IPS-20b (cell line): ENCODE measurements at regions not wholly inside any gene's neighbourhood (a gene's known extent, or its start where the extent isn't known, plus 50 kb on each side); places are given as distances from the start of the nearest gene placed in this dataset.

ENCODE experiments used
- H3K27ac ChIP-seq: one replicate; pipeline ENCODE4 v1.5.1; 2013; ENCODE audit warnings: low read length
- H3K27me3 ChIP-seq: 2 replicates; pipeline ENCODE4 v1.6.1; 2013; ENCODE audit warnings: mild to moderate bottlenecking, low read length, inconsistent platforms; ENCODE audit not compliant: insufficient read depth
- H3K36me3 ChIP-seq: 2 replicates; pipeline ENCODE4 v1.6.1; 2013; ENCODE audit warnings: low read depth, mild to moderate bottlenecking, inconsistent platforms, low read length, moderate library complexity; ENCODE audit not compliant: insufficient read depth
- H3K4me1 ChIP-seq: 2 replicates; pipeline ENCODE4 v1.6.1; 2013; ENCODE audit warnings: mild to moderate bottlenecking, control low read depth, inconsistent platforms, low read length, moderate library complexity; ENCODE audit not compliant: insufficient read depth
- H3K4me3 ChIP-seq: 2 replicates; pipeline ENCODE4 v1.5.1; 2013; ENCODE audit warnings: mild to moderate bottlenecking, low read length, inconsistent platforms
- H3K9ac ChIP-seq: 2 replicates; pipeline ENCODE4 v1.6.1; 2013; ENCODE audit warnings: low read depth, mild to moderate bottlenecking, inconsistent platforms, low read length, moderate library complexity
- H3K9me3 ChIP-seq: 2 replicates; pipeline ENCODE4 v1.6.1; 2013; ENCODE audit warnings: mild to moderate bottlenecking, low read depth, low read length, inconsistent platforms; ENCODE audit not compliant: insufficient read depth

DNA sequence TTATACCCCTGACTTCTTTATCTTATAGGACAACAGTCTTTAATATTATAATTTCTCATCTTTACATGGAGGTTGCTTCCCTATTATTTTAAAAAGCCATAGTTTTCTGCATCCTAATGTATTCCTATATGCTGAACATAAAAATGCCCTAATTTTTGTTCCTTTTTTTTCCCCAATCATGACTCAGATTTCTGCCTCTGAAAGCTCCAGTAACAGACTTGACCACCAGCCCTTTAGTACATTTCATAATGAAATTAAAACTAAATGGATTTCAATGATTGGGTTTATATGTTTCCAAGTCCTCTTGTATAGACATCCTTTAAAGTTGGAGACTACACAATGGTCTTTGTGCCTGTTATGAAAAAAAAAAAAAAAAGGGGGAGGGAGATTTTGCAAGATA lies 712.5 kb downstream of the DIAPH3 start:
- Histone ChIP-seq H3K27me3 (peaks cover 9% of the 10 kb centered on the region; the same call in 1 of the 2 replicates), H3K4me3 (no peak overlapping the region), H3K9me3 (no peaks in the 10 kb centered on the region), H3K27ac (no peak overlapping the region), H3K36me3 (no peaks in the 10 kb centered on the region), H3K4me1 (peaks cover 39% of the 10 kb centered on the region), H3K9ac (no peak overlapping the region)

DNA sequence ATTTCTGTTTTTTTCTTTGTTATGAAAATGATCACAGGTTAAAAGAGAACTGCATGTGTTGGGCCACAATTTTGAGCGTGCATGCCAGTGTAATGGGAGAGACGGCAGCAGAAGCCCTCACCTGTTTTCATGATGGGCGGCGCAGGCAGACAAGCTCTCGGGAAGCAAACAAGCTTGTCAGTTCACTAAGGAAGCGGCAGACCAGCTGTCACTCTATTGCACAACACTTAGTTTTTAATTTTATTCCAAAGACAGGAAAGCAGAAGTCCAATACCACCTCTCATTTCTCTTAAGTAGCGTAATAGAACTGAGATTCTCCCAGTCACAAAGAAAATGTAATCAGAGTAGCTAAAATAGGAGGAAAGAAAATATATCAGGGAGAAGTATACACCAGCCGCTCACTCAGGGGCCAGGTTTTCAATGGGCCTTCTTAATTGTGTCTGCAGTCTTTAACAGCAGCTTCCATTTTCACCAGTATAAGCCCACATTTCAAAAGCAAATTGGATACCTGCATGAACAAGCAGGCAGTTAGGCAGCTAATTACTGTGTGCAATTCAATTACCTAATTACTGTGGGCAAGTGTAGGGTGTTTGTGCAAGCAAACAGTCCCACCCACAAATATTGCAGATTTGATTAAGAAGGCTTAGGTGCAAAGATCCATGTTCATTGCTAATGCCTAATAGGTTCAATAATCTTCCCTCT lies 711.4 kb downstream of the DIAPH3 start:
- H3K27ac ChIP-seq, result no peak overlapping the region
- H3K36me3 ChIP-seq, result no peaks in the 10 kb centered on the region
- H3K4me3 ChIP-seq, result no peak overlapping the region
- H3K4me1 ChIP-seq, result peaks cover 28% of the 10 kb centered on the region
- H3K27me3 ChIP-seq, result peaks cover 9% of the 10 kb centered on the region; the same call in 1 of the 2 replicates
- H3K9ac ChIP-seq, result no peak overlapping the region
- H3K9me3 ChIP-seq, result no peaks in the 10 kb centered on the region

DNA sequence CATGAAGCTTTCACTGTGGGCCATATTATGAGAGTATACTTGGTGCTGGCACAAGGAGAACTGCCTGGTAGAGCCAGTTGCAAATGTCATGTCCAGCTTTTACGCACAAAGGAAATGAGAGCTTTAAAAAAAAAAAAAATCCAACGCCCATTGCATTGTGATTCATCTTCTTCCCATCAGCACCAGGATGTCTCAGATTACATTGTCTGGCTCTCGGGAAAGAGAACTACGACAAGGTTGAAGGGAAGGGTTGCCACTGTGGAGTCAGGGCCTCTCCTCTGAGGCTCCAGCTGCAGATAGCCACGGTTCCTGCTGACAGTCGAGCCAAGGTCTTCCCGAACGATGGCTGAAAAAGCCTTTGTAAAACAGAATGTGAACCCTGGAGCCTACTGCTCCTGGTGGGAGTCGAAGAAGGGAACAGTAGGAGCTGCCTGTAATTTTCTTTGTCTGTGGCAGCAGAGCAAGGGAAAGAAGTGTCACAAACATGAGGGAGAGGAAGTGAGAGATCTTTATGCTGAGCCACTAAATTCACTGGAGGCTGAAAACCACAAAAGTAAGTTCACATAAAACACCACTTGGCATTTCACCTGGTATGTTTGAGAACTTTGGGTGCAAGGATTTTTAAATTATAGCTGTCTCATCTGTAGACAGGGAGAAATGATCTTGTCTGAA lies 704.7 kb downstream of the DIAPH3 start:
- H3K27me3 ChIP-seq, result no peaks in the 10 kb centered on the region
- no peak overlapping the region for H3K4me3 ChIP-seq
- peaks cover 12% of the 10 kb centered on the region; the same call in 1 of the 2 replicates for H3K4me1 ChIP-seq
- H3K27ac ChIP-seq, result peak overlapping the region; percentile 18
- H3K9ac ChIP-seq, result peak overlapping the region; percentile 2; the same call in 1 of the 2 replicates
- no peaks in the 10 kb centered on the region for H3K36me3 ChIP-seq
- H3K9me3 ChIP-seq, result no peaks in the 10 kb centered on the region

DNA sequence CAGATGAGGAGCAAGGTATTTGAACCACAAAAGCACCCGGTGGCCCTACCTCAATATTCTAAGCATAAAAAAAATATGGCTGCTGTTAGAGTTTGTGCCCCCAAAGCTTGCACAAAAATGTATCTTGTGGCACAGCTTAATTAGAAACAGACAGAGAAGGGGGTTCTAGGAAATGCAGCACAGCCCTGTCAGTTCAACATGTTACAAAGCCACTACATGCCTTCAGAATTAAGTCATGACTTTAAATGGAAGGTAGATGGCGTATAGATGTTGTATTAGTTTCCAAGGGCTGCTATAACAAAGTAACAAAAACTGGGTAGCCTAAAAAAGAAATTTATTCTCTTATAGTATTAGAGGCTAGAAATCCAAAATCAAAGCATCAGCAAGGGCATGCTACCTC lies 703.8 kb downstream of the DIAPH3 start:
- Histone ChIP-seq H3K4me3 (no peak overlapping the region), H3K4me1 (peaks cover 12% of the 10 kb centered on the region; the same call in 1 of the 2 replicates), H3K27me3 (no peaks in the 10 kb centered on the region), H3K9me3 (no peaks in the 10 kb centered on the region), H3K36me3 (no peaks in the 10 kb centered on the region), H3K27ac (peak overlapping the region; percentile 18), H3K9ac (no peak overlapping the region)

DNA sequence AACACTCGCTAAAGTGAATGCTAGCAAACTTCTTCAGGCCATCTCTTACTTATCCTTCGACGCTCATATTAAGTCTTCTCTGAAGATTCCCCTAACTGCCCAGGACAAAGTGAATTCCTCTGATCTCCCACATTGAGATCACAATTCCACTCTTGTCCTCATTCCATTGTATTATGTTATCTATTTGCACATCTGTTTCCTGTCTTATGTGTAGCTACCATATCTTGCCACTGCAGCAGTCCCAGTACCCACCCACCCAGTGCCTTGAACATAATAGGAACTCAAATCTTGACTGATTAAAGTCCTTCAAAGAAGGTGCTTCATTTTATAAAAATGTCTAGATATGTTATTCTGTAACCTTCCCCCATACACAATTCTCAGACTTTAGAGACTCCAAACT lies 702.3 kb downstream of the DIAPH3 start:
- peaks cover 12% of the 10 kb centered on the region; the same call in 1 of the 2 replicates for H3K4me1 ChIP-seq
- H3K27me3 ChIP-seq, result no peaks in the 10 kb centered on the region
- H3K9ac ChIP-seq, result no peak overlapping the region
- H3K27ac ChIP-seq, result no peak overlapping the region
- H3K9me3 ChIP-seq, result no peaks in the 10 kb centered on the region
- H3K4me3 ChIP-seq, result no peak overlapping the region
- no peaks in the 10 kb centered on the region for H3K36me3 ChIP-seq

DNA sequence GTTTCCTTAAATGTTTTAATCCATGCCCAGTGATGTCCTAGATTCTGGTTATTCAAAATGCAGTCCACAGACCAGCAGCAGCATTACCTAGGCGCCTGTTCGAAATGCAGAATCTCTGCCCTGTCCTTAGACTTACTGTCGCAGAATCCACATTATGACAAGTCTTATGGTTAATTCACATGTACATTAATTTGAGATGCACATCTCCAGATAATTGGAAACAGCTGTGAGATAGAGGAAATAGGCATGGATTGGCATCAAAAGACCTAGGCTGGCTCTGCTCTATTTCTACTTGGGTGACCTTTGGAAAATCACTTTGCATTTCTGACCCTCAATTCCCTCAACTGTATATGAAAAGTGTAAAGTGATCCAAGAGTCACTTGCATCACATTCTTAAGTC lies 700.7 kb downstream of the DIAPH3 start:
- Histone ChIP-seq H3K4me1 (peaks cover 12% of the 10 kb centered on the region; the same call in 1 of the 2 replicates), H3K36me3 (no peaks in the 10 kb centered on the region), H3K4me3 (no peak overlapping the region), H3K27me3 (no peaks in the 10 kb centered on the region), H3K27ac (no peak overlapping the region), H3K9ac (no peak overlapping the region), H3K9me3 (no peaks in the 10 kb centered on the region)

DNA sequence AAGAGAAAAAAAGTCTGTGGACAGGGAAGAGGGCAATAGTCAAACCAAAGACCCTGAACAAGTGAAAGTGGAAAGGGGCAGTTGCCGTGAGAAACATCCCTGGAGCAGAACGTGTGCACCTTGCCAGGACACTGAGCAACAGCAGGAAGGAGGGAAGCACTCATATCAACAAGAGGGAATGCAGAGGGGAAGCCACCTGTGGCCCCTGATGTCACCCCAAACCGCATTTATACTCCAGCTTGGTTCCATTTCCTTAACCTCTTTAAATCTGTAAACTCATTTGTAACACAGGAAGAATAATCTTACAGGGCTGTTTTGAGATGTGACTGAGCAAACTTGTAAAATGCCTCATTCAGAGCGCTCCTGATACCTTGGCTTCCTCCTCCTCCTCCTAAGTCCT lies 698.8 kb downstream of the DIAPH3 start:
- H3K9ac ChIP-seq, result no peak overlapping the region
- H3K36me3 ChIP-seq, result no peaks in the 10 kb centered on the region
- H3K4me3 ChIP-seq, result no peak overlapping the region
- no peak overlapping the region for H3K27ac ChIP-seq
- no peaks in the 10 kb centered on the region; the same call in 1 of the 2 replicates for H3K4me1 ChIP-seq
- H3K27me3 ChIP-seq, result no peaks in the 10 kb centered on the region
- H3K9me3 ChIP-seq, result peaks cover 6% of the 10 kb centered on the region; the same call in 1 of the 2 replicates

DNA sequence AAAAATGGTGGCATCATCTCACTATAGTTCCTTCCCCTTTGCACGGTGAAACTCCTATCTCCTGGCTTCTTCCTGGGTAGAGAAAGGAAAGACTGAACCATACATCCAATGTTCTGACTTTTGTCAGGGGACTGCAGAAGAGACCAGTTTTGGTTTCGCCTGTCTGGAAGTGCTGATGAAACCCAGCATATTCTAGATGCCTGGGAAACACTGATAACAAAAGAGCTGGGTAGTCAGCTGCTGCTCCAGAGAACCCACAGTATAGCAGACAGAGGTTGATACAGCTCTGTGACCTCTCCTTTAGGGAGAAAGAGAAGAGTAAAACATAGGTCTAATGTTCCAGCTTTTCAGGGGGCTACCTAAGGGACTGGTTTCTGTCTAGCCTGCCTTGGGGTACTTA lies 695.3 kb downstream of the DIAPH3 start:
- H3K27me3 ChIP-seq, result no peaks in the 10 kb centered on the region
- peaks cover 6% of the 10 kb centered on the region; the same call in 1 of the 2 replicates for H3K9me3 ChIP-seq
- H3K27ac ChIP-seq, result no peak overlapping the region
- no peak overlapping the region for H3K9ac ChIP-seq
- no peak overlapping the region for H3K4me3 ChIP-seq
- H3K4me1 ChIP-seq, result peaks cover 15% of the 10 kb centered on the region; the same call in 1 of the 2 replicates
- H3K36me3 ChIP-seq, result no peaks in the 10 kb centered on the region

DNA sequence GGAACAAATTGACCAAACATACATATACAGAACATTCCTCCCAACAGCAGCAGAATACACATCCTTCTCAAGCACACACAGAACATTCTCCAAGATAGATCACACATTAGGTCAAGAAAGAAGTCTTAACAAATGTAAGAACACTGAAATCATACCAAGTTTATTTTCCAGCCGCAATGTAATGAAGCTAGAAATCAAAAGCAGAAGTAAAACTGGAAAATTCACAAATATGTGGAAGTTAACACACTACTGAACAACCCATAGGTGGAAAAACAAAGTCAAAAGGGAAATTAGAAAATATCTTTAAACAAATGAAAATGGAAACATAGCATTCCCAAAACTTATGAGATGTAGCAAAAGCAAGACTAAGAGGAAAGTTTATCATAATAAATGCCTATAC lies 692.6 kb downstream of the DIAPH3 start:
- peaks cover 6% of the 10 kb centered on the region; the same call in 1 of the 2 replicates for H3K9me3 ChIP-seq
- H3K27me3 ChIP-seq, result no peaks in the 10 kb centered on the region
- no peak overlapping the region for H3K4me3 ChIP-seq
- H3K36me3 ChIP-seq, result no peaks in the 10 kb centered on the region
- H3K9ac ChIP-seq, result no peak overlapping the region
- H3K27ac ChIP-seq, result no peak overlapping the region
- H3K4me1 ChIP-seq, result peaks cover 17% of the 10 kb centered on the region; the same call in 1 of the 2 replicates

DNA sequence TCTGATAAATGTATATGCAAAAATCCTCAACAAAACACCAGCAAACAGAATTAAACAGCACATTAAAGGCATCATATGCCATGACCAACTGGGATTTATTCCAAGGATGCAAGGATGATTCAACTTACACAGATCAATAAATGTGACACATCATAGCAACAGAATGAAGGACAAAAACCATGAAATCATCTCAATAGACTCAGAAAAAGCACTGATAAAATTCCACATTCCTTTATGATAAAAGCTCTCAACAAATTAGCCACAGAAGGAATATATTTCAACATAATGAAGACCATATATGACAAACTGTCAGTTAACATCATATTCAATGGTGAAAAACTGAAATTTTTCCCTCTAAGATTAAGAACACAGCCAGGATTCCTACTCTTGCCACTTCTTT lies 691.6 kb downstream of the DIAPH3 start:
- no peak overlapping the region for H3K9ac ChIP-seq
- H3K4me1 ChIP-seq, result peaks cover 17% of the 10 kb centered on the region; the same call in 1 of the 2 replicates
- no peak overlapping the region for H3K4me3 ChIP-seq
- H3K27ac ChIP-seq, result no peak overlapping the region
- no peaks in the 10 kb centered on the region for H3K27me3 ChIP-seq
- H3K36me3 ChIP-seq, result no peaks in the 10 kb centered on the region
- H3K9me3 ChIP-seq, result peaks cover 6% of the 10 kb centered on the region; the same call in 1 of the 2 replicates

DNA sequence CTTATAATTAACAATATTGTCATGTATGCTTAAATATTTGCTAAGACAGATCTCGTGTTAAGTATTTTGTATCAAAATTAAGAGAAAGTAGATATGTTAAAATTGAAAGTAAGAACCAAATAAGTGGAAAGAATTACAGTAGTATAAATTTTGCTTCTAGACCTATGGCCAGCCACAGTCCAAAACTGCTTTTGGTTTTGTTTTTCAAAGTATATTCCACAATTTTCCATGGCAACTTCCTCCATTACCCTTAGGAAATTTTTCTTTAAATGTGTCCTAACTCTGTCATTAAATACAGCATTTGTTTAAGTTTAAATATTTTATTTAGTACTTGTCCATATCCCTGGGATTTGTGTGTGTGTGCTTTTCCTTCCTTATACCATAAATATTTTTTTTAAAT lies 689.0 kb downstream of the DIAPH3 start:
- Histone ChIP-seq H3K9me3 (no peaks in the 10 kb centered on the region), H3K27me3 (no peaks in the 10 kb centered on the region), H3K27ac (no peak overlapping the region), H3K9ac (no peak overlapping the region), H3K4me3 (no peak overlapping the region), H3K36me3 (no peaks in the 10 kb centered on the region), H3K4me1 (peaks cover 30% of the 10 kb centered on the region)

DNA sequence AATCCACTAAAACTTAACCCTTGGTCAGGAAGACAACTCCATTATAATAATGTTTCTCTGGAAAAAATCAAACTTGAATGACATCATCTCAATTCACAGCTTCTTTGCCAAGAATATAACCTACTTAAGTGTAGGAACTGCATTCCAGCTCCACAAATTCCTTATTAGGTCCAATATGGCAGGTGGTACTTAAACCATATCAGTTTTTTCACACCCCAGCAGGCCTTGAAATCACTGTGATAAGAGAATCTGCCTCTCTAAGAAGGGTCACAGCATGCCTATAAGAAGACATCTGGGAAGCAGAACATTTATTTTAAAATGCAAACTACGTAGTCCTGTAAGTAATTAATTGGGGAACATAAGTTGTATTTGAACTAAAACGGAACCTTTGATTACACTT lies 687.8 kb downstream of the DIAPH3 start:
- Histone ChIP-seq H3K4me1 (peaks cover 35% of the 10 kb centered on the region), H3K27me3 (no peaks in the 10 kb centered on the region), H3K36me3 (no peaks in the 10 kb centered on the region), H3K27ac (no peak overlapping the region), H3K9ac (no peak overlapping the region), H3K9me3 (no peaks in the 10 kb centered on the region), H3K4me3 (no peak overlapping the region)
